ENCODE measurements at regions not wholly inside any gene's neighbourhood (a gene's known extent, or its start where the extent isn't known, plus 50 kb on each side); places are given as distances from the start of the nearest gene placed in this dataset.

DNA sequence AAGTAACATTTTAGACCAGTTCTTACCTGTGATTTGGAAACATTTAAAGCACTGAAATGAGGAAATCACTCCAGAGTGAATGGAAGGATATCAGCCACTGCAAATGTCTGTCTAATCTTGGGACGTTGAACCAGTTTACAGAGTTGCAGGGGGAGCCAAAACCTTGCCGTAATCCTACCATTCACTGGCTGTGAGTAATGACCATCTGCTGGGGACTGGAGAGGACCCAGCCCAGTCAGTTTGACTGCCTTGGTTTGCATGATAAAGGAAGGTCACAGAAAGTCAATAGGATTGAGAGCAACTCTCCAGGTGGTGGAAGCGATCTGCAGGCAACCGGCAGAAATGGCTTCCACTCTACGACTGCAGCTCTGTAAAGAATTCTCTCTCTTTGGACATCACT lies 167.2 kb downstream of the AKR1D1 start:
- DNase-seq (ENCODE audit: low read depth in 2 of 2), result peak; percentile 63 to 67
- TF ChIP-seq, protein P1, sequence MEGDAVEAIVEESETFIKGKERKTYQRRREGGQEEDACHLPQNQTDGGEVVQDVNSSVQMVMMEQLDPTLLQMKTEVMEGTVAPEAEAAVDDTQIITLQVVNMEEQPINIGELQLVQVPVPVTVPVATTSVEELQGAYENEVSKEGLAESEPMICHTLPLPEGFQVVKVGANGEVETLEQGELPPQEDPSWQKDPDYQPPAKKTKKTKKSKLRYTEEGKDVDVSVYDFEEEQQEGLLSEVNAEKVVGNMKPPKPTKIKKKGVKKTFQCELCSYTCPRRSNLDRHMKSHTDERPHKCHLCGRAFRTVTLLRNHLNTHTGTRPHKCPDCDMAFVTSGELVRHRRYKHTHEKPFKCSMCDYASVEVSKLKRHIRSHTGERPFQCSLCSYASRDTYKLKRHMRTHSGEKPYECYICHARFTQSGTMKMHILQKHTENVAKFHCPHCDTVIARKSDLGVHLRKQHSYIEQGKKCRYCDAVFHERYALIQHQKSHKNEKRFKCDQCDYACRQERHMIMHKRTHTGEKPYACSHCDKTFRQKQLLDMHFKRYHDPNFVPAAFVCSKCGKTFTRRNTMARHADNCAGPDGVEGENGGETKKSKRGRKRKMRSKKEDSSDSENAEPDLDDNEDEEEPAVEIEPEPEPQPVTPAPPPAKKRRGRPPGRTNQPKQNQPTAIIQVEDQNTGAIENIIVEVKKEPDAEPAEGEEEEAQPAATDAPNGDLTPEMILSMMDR (IDR thresholded peaks at IDR 0.05; ENCODE audit: low read depth, low read length), result no peak
- no peak overlapping the region for H3K4me3 ChIP-seq (replicated peaks in 1 of 2; ENCODE audit: low read depth in 2 of 2, low read length in 2 of 2)

DNA sequence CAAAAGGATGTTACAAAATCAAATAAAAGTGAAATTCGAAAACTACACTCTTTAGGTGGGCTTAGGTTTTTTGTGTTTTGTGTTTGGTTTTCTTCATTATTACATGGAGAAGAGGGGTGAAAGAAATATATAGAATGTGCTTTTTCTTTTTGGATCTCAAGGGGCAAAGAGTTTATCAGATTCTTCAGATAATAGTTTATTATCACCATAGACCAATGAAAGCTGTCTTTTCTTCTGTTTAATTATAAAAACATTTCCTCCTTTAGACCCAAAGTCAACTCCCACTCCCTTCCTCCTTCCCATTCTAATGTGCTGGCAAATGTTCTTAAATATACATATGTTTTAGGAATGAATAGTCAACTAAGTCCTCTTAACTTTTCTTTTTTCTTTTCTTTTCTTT lies 167.6 kb downstream of the AKR1D1 start:
- no peak overlapping the region for H3K4me3 ChIP-seq (replicated peaks in 1 of 2; ENCODE audit: low read depth in 2 of 2, low read length in 2 of 2)
- no peak for DNase-seq (ENCODE audit: low read depth in 2 of 2)
- TF ChIP-seq, protein P1 (IDR thresholded peaks at IDR 0.05; ENCODE audit: low read depth, low read length), result no peak

DNA sequence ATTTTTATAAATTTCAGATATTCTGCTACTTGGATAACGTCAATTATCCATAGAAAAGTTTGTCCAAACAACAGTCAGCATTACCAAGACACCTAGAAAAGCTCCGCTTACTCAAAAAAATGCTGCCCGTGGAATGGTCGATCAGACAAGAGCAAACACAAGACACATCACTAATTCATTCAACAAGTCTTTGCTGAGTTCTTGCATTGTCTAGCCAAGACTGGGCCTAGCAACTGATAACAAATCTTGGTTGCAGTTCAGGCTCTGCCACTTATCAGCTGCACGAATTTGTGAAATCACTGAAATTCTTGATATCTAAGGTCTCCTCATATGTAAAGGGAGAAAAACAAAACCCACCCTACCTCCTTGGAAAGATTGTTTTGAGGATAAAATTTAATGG lies 168.3 kb downstream of the AKR1D1 start:
- TF ChIP-seq, protein P1 (IDR thresholded peaks at IDR 0.05; ENCODE audit: low read depth, low read length), result no peak
- DNase-seq (ENCODE audit: low read depth in 2 of 2), result no peak
- no peak overlapping the region for H3K4me3 ChIP-seq (replicated peaks in 1 of 2; ENCODE audit: low read depth in 2 of 2, low read length in 2 of 2)

DNA sequence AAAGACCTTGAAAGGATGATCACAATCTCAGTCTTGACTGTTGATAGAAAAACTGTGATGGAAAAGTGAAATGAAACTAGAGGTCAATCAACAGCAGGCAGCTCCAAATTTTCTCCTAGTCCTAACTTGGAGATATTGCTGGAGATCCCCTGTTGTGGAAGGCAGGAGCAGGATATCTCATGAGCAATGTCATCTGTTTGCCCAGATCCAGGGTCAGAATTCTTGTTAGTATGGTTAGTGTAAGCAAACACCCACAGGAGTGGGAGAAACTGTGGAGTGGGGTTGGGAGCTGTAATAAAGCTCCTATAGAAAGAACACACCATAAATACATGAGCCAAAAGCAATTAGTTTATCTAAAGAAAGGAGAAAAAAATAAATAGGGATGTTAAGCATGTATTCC lies 169.0 kb downstream of the AKR1D1 start:
- TF ChIP-seq, protein P1 (IDR thresholded peaks at IDR 0.05; ENCODE audit: low read depth, low read length), result no peak
- H3K4me3 ChIP-seq (replicated peaks in 1 of 2; ENCODE audit: low read depth in 2 of 2, low read length in 2 of 2), result no peak overlapping the region
- no peak for DNase-seq (ENCODE audit: low read depth in 2 of 2)

DNA sequence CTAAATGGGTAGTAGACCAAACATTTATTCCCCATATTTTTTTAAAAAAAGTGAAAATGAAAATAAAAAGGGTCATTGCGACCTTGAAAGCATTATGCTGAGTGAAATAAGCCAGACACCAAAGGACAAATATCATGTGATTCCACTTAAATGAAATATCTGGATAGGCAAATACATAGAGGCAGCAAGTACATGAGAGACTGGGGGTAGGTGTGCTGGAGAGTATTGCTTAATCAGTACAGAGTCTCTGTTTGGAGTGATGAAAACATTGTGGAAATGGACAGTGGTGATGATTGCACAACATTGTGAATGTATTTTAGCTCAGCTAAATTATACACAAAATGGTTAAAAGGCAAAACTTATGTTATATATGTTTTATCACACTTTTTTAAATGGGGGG lies 169.4 kb downstream of the AKR1D1 start:
- peak; percentile 81 to 89 for DNase-seq (ENCODE audit: low read depth in 2 of 2)
- H3K4me3 ChIP-seq (replicated peaks in 1 of 2; ENCODE audit: low read depth in 2 of 2, low read length in 2 of 2), result no peak overlapping the region
- TF ChIP-seq, protein P1 (IDR thresholded peaks at IDR 0.05; ENCODE audit: low read depth, low read length), result no peak

DNA sequence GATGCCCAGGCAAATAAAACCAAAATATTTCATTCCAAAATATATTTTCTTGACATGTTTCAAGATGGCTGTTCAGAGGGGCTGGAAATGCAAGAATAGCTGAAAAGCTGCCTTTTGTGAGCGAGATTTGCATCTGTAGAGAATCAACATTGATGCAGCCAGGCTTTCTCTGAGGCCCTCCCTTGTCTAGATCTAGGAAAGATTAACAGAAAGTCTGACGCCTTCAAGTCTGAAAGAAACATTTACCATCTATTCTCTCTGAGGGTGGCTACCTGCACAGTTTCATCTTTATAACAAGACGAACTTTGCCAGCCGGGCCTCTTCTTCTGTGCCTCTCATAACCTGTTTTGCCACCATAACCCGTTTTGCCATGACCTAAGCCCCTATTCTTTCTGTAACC lies 170.2 kb downstream of the AKR1D1 start:
- TF ChIP-seq, protein P1 (IDR thresholded peaks at IDR 0.05; ENCODE audit: low read depth, low read length), result no peak
- H3K4me3 ChIP-seq (replicated peaks in 1 of 2; ENCODE audit: low read depth in 2 of 2, low read length in 2 of 2), result no peak overlapping the region
- DNase-seq (ENCODE audit: low read depth in 2 of 2), result no peak

DNA sequence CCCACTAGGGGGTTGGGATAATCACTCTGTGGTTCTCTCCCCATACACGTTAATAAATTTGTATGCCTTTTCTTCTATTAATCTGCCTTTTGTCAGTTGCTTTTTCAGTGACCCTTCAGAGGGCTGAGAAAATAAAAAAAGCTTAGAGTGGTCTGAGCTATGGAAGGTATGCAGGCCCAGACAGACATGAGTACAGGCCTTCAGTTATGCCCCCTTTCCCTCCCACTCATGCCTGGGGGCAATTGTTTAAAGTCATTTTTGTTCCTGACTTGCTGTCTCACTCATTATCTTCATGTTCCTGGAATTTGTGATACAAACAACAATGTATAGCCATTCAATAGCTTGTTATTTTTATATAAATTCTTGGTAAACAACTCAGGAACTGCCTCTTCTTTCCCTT lies 170.8 kb downstream of the AKR1D1 start:
- no peak overlapping the region for H3K4me3 ChIP-seq (replicated peaks in 1 of 2; ENCODE audit: low read depth in 2 of 2, low read length in 2 of 2)
- no peak for DNase-seq (ENCODE audit: low read depth in 2 of 2)
- TF ChIP-seq, protein P1 (IDR thresholded peaks at IDR 0.05; ENCODE audit: low read depth, low read length), result no peak

Data from cardiac fibroblast (primary cell).